Activated CD4-positive, alpha-beta T cell treated with anti-CD3 and anti-CD28 coated beads, Interleukin-2, amount 50 U/mL, for 48 hours (primary cell): ENCODE measurements at regions not wholly inside any gene's neighbourhood (a gene's known extent, or its start where the extent isn't known, plus 50 kb on each side); places are given as distances from the start of the nearest gene placed in this dataset.

Source experiments
- DNase-seq, 2 experiments: peaks; one replicate each; pipeline ENCODE4 v3.0.0-alpha.2; 2020

GRCh38 chr9:106684940-106685695 is 177.8 kb upstream of the ZNF462 start:
- DNase-seq = no peak

GRCh38 chr9:106689089-106689488 is 173.9 kb upstream of the ZNF462 start:
- no peak for DNase-seq

- DNase-seq = no peak
Measured at GRCh38 chr9:106691627-106692026, 171.3 kb upstream of the ZNF462 start.

GRCh38 chr9:106693558-106693957 is 169.4 kb upstream of the ZNF462 start:
- no peak for DNase-seq

- DNase-seq = no peak
Measured at GRCh38 chr9:106696804-106697203, 166.2 kb upstream of the ZNF462 start.

- no peak for DNase-seq
Measured at GRCh38 chr9:106697390-106697749, 165.6 kb upstream of the ZNF462 start.

GRCh38 chr9:106697750-106698502 is 165.0 kb upstream of the ZNF462 start:
- DNase-seq = no peak

- DNase-seq = no peak
Measured at GRCh38 chr9:106700676-106701075, 162.3 kb upstream of the ZNF462 start.

GRCh38 chr9:106701611-106702010 is 161.4 kb upstream of the ZNF462 start:
- no peak for DNase-seq

GRCh38 chr9:106704056-106704615 is 158.8 kb upstream of the ZNF462 start:
- no peak for DNase-seq

GRCh38 chr9:106707291-106707690 is 155.7 kb upstream of the ZNF462 start:
- DNase-seq = no peak

- no peak for DNase-seq
Measured at GRCh38 chr9:106707738-106708474, 155.1 kb upstream of the ZNF462 start.

- no peak for DNase-seq
Measured at GRCh38 chr9:106708475-106709146, 154.4 kb upstream of the ZNF462 start.

GRCh38 chr9:106712279-106712678 is 150.7 kb upstream of the ZNF462 start:
- DNase-seq = no peak

GRCh38 chr9:106713206-106713605 is 149.8 kb upstream of the ZNF462 start:
- no peak for DNase-seq

- no peak for DNase-seq
Measured at GRCh38 chr9:106716820-106717219, 146.1 kb upstream of the ZNF462 start.

GRCh38 chr9:106717686-106718085 is 145.3 kb upstream of the ZNF462 start:
- DNase-seq = no peak

GRCh38 chr9:106718936-106719335 is 144.0 kb upstream of the ZNF462 start:
- DNase-seq = no peak

- no peak for DNase-seq
Measured at GRCh38 chr9:106722051-106722753, 140.8 kb upstream of the ZNF462 start.

GRCh38 chr9:106723926-106724325 is 139.0 kb upstream of the ZNF462 start:
- no peak for DNase-seq

- no peak for DNase-seq
Measured at GRCh38 chr9:106724566-106724965, 138.4 kb upstream of the ZNF462 start.
